Neural progenitor cell (in vitro differentiated cells): ENCODE measurements at regions not wholly inside any gene's neighbourhood (a gene's known extent, or its start where the extent isn't known, plus 50 kb on each side); places are given as distances from the start of the nearest gene placed in this dataset.

Source experiments
- CTCF ChIP-seq: fragments of 200-600 bp; sonication (generic); IDR thresholded peaks from 2 replicates; pipeline ENCODE4 v1.5.1; 2017; ENCODE audit warnings: antibody characterized with exemption, mild to moderate bottlenecking
- EZH2 ChIP-seq: fragments of 200-600 bp; sonication (generic); IDR thresholded peaks from 2 replicates; pipeline ENCODE4 v1.6.1; 2017; ENCODE audit warnings: antibody characterized with exemption, mild to moderate bottlenecking, moderate library complexity
- EZH2phosphoT487 ChIP-seq: fragments of 200-600 bp; sonication (generic); IDR thresholded peaks from 2 replicates; pipeline ENCODE4 v1.6.1; 2017; ENCODE audit warnings: antibody characterized with exemption

DNA sequence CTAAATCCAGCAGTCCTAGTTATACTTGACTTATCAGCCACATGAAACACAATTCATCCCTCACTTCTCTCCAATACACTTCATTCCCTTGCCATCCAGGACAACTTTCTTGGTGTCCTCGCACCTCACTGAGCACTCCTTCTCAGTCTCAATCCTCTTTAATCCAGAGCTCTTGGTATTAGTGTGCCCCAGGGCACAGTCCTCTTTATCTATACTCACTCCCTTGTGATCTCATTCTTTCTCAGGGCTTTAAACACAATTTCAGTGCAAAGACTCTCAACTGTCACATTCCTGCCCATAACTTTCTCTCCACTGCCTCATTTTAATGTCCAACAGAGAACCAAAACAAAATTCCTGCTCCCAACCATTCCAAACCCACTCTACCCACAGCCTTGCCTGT, 60.8 kb upstream of the SPOPL start:
- TF ChIP-seq CTCF (no peak), EZH2 (no peak), EZH2phosphoT487 (no peak)
